Activated CD4-positive, alpha-beta T cell treated with anti-CD3 and anti-CD28 coated beads, Interleukin-2, amount 50 U/mL, for 16 hours (primary cell): ENCODE measurements at regions not wholly inside any gene's neighbourhood (a gene's known extent, or its start where the extent isn't known, plus 50 kb on each side); places are given as distances from the start of the nearest gene placed in this dataset.
"Not testable (repeated sequence)": the region's sequence is repeated elsewhere in the genome, so short reads cannot be mapped to it uniquely, and the experiment has no call there.

Experiments used
- DNase-seq: peaks from one replicate; pipeline ENCODE4 v3.0.0-alpha.2; 2020

GRCh38 chr2:107735201-107735600 is 91.5 kb upstream of the RGPD4 start:
- no peak for DNase-seq

- no peak for DNase-seq
Measured at GRCh38 chr2:107737756-107738155, 88.9 kb upstream of the RGPD4 start.

DNA sequence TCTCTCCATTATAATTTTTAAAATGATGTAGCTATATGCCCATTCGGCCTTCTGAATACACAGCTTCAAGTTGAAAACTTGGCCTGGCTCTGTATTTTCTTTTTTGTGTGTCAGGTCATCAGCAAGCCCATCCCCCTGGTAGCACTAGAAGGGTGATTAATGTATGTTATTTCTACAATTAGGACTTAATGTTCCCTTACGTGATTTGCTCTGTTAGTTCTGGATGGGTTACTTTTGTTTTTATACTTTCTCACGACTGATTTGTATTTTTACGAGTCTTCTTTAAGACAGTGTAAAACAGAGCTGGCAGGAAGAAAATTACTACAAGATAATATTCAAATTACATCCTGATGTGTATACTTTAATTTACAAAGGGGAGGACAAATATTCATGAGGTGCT is 88.4 kb upstream of the RGPD4 start:
- no peak for DNase-seq

DNA sequence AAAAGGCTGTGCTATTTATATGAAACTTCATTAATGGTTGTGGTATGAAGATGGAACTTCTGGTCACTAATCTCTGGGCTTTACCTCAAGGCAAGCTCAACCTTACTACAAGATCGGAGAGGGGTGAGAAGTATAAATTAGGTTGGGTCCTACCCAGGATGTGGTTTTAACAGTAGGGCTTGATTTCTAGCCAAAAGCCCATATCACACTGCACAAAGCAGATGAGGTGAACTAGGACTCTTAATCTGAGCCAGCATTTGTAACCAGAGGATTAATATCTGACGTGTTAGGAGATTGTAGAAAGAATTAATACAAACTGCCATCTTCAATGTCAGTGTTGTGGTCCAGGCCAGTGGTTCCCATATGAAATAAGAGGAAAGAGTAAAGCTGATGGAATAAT is 86.4 kb upstream of the RGPD4 start:
- no peak for DNase-seq

GRCh38 chr2:107742460-107743027 is 84.1 kb upstream of the RGPD4 start:
- DNase-seq = no peak

GRCh38 chr2:107743274-107743673 is 83.4 kb upstream of the RGPD4 start:
- DNase-seq = no peak

- DNase-seq = no peak
Measured at GRCh38 chr2:107745100-107745499, 81.6 kb upstream of the RGPD4 start.

GRCh38 chr2:107746552-107747198 is 80.0 kb upstream of the RGPD4 start:
- not testable (repeated sequence) for DNase-seq

GRCh38 chr2:107747199-107747963 is 79.3 kb upstream of the RGPD4 start:
- not testable (repeated sequence) for DNase-seq

DNA sequence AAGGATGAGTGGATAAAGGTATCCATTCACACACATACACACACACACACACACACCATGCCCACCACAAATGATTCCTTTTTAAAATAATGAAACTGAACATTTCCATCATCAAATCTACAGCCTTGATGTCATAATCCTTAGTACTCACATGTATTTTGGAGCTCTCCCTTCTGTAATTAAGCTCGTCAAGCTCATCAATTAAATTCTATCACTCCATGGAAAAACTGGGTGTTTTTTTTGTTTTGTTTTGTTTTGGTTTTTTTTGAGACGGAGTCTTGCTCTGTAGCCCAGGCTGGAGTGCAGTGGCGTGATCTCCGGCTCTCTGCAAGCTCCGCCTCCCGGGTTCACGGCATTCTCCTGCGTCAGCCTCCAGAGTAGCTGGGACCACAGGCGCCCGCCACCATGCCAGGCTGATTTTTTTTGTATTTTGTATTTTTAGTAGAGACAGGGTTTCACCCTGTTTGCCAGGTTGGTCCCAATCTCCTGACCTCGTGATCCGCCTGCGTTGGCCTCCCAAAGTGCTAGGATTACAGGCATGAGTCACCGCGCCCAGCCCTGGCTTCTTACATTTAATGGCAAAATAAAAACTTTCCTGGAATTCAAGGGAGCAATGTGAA is 78.6 kb upstream of the RGPD4 start:
- no peak for DNase-seq

DNA sequence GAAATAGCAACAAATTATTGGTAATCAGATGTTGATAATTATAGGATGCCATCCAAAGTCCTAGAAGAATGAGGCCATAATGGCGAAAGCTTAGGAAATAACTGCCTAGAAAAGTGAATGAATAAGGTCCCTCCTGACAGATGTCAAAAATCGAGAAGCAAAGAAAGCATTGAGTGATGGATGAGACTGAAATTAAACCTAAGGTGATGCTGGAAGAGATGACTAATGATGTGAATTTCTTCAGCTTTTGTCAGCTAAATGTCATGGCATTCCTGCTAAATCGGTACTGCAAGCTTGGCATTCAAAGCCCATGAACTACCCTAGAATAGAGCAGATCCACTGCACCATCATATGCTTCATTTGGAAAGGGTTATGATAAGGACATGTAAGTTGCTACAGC is 74.8 kb upstream of the RGPD4 start:
- no peak for DNase-seq

DNA sequence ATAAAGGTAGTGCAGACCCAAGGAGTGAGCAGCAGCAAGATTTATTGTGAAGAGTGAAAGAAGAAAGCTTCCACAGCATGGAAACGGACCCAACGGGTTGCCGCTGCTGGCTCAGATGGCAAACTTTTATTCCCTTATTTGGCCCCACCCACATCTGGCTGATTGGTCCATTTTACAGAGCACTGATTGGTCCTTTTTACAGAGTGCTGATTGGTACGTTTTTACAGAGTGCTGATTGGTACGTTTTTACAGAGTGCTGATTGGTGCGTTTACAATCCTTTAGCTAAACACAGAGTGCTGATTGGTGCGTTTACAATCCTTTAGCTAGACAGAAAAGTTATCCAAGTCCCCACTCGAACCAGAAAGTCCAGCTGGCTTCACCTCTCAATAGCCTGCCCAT is 72.9 kb upstream of the RGPD4 start:
- DNase-seq = not testable (repeated sequence)

DNA sequence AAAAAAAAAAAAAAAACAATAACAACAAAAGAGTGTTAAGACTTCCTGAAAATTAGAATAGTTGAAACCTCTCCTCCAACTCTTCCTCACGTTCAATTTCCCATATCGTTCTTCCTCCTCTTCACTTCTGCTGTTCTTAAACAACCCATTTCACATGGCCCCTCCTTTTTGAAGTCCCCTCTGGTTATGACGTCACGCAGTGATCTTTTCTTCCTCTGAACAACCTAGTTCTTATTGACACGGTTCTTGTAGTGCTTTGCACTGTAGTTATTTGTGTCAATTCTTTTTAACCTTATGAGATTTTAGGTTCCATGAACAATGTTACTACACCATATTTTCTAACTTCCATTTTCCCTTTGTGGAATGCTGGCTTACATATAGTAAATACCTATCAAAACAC is 69.5 kb upstream of the RGPD4 start:
- no peak for DNase-seq

DNA sequence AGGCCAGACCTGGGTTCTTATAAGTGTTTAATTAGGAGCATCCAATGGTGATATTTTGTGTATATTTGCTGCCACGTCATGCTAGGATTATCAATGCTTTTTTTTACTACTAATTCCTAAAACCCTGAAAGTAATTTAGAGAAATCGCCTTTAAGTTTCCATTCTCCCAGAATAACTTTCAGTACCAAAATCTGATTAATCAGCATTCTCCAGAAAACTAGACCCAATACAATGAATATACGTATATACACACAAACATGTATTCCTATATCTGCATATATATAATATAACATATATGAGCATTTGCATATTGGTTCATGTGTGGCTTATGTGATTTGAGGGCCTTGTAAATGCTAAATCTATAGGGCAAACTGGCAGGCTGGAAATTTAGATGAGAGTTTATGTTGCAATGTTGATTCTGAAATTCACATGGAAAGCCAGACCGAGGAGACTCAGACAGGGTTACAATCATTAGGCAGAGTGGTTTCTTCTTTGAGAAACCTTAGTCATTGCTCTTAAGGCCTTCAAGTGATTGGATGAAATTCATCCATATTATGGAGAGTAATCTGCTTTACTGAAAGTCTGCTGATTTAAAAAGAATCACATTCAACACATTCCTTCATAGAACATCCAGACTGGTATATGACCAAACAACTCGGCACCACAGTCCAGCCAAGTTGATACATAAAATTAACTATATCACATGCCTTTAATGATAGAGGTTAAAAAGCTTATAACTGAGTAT is 65.9 kb upstream of the RGPD4 start:
- DNase-seq = no peak

- DNase-seq = no peak
Measured at GRCh38 chr2:107772353-107772752, 54.3 kb upstream of the RGPD4 start.

- no peak for DNase-seq
Measured at GRCh38 chr2:107775211-107775610, 51.5 kb upstream of the RGPD4 start.

DNA sequence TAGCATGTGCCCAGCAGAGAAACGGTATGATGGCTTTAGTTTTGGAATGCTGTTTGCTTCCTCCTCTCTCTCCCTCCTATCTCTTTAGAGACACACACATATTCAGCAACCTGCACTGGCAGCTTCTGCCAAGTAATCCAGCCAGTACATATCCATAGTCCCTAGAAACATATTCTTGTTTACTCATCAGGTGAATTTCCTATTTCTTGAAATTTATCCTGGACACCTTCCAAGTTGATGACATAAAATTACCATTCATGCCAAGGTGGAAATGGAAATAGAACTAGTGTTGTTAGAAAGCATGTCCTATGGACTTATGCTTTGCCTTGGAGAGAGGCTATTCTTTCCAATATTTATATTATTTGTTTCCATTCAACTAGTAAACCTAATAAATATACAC is 50.9 kb upstream of the RGPD4 start:
- no peak for DNase-seq

DNA sequence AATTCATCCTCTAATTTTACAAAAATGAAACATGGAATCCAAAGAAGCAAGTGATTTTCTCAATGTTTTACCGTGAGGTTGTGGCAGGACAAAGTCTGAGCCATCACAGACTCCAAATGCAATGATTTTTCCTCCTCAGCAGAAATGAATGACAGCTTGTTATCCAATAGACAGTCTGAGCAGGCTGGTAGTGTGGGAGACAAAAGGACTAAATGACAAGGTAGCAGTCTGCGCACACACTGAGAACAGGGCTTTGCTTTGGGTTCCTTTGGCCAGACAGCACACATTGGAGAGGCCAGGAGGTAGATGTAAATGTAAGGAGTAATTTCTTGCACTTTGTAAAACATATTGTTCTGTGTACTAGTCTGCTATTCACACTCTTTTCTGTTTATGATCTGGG is 50.3 kb upstream of the RGPD4 start:
- DNase-seq = no peak
